ENCODE measurements at regions not wholly inside any gene's neighbourhood (a gene's known extent, or its start where the extent isn't known, plus 50 kb on each side); places are given as distances from the start of the nearest gene placed in this dataset.
A peak's percentile ranks its signal among the peaks of the same experiment; 100 is the strongest.

- Histone ChIP-seq H3K36me3 (no peaks in the 10 kb centered on the region), H3K4me3 (no peak overlapping the region), H3K4me1 (peaks cover 0 to 6% of the 10 kb centered on the region in 2 donors), H3K27me3 (no peaks in the 10 kb centered on the region), H3K9me3 (no peaks in the 10 kb centered on the region), H3K27ac (no peak overlapping the region)
- TF ChIP-seq POLR2A (IDR thresholded peaks at IDR 0.05) (no peak), CTCF (IDR thresholded peaks at IDR 0.05) (no peak)
- intact Hi-C loops (cut with DNase I; ENCODE audit: low total_unique reads): no loop called here
- DNase-seq: no peak
These were observed 201.2 kb upstream of the ADAMTS5 start for GRCh38 chr21:27168084-27168483.

- Histone ChIP-seq H3K27ac (peak overlapping the region; percentile 57 to 59), H3K36me3 (no peaks in the 10 kb centered on the region), H3K27me3 (no peaks in the 10 kb centered on the region), H3K4me3 (no peak overlapping the region), H3K9me3 (no peaks in the 10 kb centered on the region), H3K4me1 (no peaks in the 10 kb centered on the region)
- no peak for TF ChIP-seq CTCF (IDR thresholded peaks at IDR 0.05)
- TF ChIP-seq POLR2A (IDR thresholded peaks at IDR 0.05): no peak
- no peak for DNase-seq
- intact Hi-C loops (cut with DNase I; ENCODE audit: low total_unique reads): no loop called here
These were observed 197.6 kb upstream of the ADAMTS5 start for GRCh38 chr21:27164208-27165177.

GRCh38 chr21:27158967-27159366, 192.1 kb upstream of the ADAMTS5 start:
- peak overlapping the region; percentile 61 to 64 for H3K27ac ChIP-seq

GRCh38 chr21:27157097-27157496, 190.2 kb upstream of the ADAMTS5 start:
- H3K36me3 ChIP-seq: no peaks in the 10 kb centered on the region
- H3K9me3 ChIP-seq: no peaks in the 10 kb centered on the region
- no peaks in the 10 kb centered on the region for H3K27me3 ChIP-seq
- TF ChIP-seq POLR2A (IDR thresholded peaks at IDR 0.05) (no peak), CTCF (IDR thresholded peaks at IDR 0.05) (no peak)
- no peak for DNase-seq
- intact Hi-C loops (cut with DNase I; ENCODE audit: low total_unique reads): no loop called here
- no peak overlapping the region for H3K27ac ChIP-seq
- H3K4me1 ChIP-seq: no peaks in the 10 kb centered on the region
- H3K4me3 ChIP-seq: no peak overlapping the region

More at GRCh38 chr21:27158967-27159366, 192.1 kb upstream of the ADAMTS5 start:
- intact Hi-C loops (cut with DNase I; ENCODE audit: low total_unique reads): no loop called here
- Histone ChIP-seq H3K4me1 (no peaks in the 10 kb centered on the region), H3K9me3 (no peaks in the 10 kb centered on the region), H3K4me3 (no peak overlapping the region), H3K36me3 (no peaks in the 10 kb centered on the region), H3K27me3 (no peaks in the 10 kb centered on the region)
- no peak for DNase-seq
- TF ChIP-seq CTCF (IDR thresholded peaks at IDR 0.05) (no peak), POLR2A (IDR thresholded peaks at IDR 0.05) (no peak)

GRCh38 chr21:27156666-27157065, 189.8 kb upstream of the ADAMTS5 start:
- no peak overlapping the region for H3K4me3 ChIP-seq
- intact Hi-C loops (cut with DNase I; ENCODE audit: low total_unique reads): no loop called here
- no peak overlapping the region for H3K27ac ChIP-seq
- no peaks in the 10 kb centered on the region for H3K9me3 ChIP-seq
- no peak for TF ChIP-seq POLR2A (IDR thresholded peaks at IDR 0.05)
- TF ChIP-seq CTCF (IDR thresholded peaks at IDR 0.05): no peak
- H3K4me1 ChIP-seq: no peaks in the 10 kb centered on the region
- DNase-seq: no peak
- H3K36me3 ChIP-seq: no peaks in the 10 kb centered on the region
- no peaks in the 10 kb centered on the region for H3K27me3 ChIP-seq

Measured in uterus (tissue), 3 donors.